ENCODE measurements at regions not wholly inside any gene's neighbourhood (a gene's known extent, or its start where the extent isn't known, plus 50 kb on each side); places are given as distances from the start of the nearest gene placed in this dataset.

GRCh38 chr3:76683256-76683655 lies 356.6 kb upstream of the ROBO2 start:
- TF ChIP-seq, protein P1, sequence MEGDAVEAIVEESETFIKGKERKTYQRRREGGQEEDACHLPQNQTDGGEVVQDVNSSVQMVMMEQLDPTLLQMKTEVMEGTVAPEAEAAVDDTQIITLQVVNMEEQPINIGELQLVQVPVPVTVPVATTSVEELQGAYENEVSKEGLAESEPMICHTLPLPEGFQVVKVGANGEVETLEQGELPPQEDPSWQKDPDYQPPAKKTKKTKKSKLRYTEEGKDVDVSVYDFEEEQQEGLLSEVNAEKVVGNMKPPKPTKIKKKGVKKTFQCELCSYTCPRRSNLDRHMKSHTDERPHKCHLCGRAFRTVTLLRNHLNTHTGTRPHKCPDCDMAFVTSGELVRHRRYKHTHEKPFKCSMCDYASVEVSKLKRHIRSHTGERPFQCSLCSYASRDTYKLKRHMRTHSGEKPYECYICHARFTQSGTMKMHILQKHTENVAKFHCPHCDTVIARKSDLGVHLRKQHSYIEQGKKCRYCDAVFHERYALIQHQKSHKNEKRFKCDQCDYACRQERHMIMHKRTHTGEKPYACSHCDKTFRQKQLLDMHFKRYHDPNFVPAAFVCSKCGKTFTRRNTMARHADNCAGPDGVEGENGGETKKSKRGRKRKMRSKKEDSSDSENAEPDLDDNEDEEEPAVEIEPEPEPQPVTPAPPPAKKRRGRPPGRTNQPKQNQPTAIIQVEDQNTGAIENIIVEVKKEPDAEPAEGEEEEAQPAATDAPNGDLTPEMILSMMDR (IDR thresholded peaks at IDR 0.05; ENCODE audit: insufficient read depth, low read length, missing control alignments), result no peak
- ChIA-PET CTCF (no interaction called here), POLR2A (no interaction called here)
- no peak overlapping the region for H3K4me3 ChIP-seq (ENCODE audit: low read depth, low read length)
- DNase-seq (ENCODE audit: low read depth, low spot score), result no peak

GRCh38 chr3:76684946-76685345 lies 355.0 kb upstream of the ROBO2 start:
- no peak for DNase-seq (ENCODE audit: low read depth, low spot score)
- no peak overlapping the region for H3K4me3 ChIP-seq (ENCODE audit: low read depth, low read length)
- TF ChIP-seq, protein P1 (IDR thresholded peaks at IDR 0.05; ENCODE audit: insufficient read depth, low read length, missing control alignments), result no peak
- POLR2A ChIA-PET, result no interaction called here
- CTCF ChIA-PET, result no interaction called here

DNA sequence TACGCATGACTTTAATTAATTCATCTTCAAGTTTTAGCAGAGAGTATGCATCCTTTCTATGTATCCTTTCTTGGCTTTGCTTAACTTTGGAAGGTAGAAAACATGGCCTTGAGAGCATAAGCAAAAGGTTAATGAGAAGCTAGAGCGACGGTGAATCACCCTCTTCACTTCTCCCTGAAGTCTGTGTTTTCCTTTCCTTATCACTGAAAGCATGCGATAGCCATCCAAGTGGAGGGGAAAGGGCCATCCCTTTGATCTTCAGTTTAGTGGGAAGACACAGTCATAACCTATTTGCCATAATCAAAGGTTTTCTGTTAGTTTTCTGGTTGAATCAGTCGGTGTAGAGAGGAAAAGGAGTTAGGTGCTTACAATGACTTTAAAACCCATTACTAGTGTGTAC lies 354.0 kb upstream of the ROBO2 start:
- ChIA-PET POLR2A (no interaction called here), CTCF (no interaction called here)
- no peak for DNase-seq (ENCODE audit: low read depth, low spot score)
- TF ChIP-seq, protein P1 (IDR thresholded peaks at IDR 0.05; ENCODE audit: insufficient read depth, low read length, missing control alignments), result no peak
- no peak overlapping the region for H3K4me3 ChIP-seq (ENCODE audit: low read depth, low read length)

GRCh38 chr3:76687019-76687418 lies 352.9 kb upstream of the ROBO2 start:
- TF ChIP-seq, protein P1 (IDR thresholded peaks at IDR 0.05; ENCODE audit: insufficient read depth, low read length, missing control alignments), result no peak
- POLR2A ChIA-PET, result no interaction called here
- DNase-seq (ENCODE audit: low read depth, low spot score), result no peak
- CTCF ChIA-PET, result no interaction called here
- H3K4me3 ChIP-seq (ENCODE audit: low read depth, low read length), result no peak overlapping the region

DNA sequence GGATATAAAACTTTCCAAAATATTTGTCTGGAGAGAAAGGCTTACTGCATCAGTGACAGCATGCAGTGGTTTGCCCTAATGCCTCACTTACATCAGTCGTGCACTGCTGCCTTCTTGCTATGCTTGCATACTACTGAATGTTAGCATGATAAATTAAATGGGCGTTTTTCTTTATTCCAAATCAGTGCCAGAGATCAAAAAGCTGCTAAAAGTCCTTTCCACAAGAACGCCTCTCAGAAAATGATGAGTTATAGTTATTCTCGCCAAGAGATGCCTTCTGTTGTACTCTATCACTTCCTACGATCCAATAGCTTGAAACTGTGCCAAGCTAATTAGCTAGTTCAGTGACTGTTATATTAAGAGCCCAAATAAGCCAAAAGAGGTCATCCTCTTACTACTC lies 345.8 kb upstream of the ROBO2 start:
- DNase-seq (ENCODE audit: low read depth, low spot score), result no peak
- POLR2A ChIA-PET, result no interaction called here
- CTCF ChIA-PET, result no interaction called here
- TF ChIP-seq, protein P1 (IDR thresholded peaks at IDR 0.05; ENCODE audit: insufficient read depth, low read length, missing control alignments), result no peak
- no peak overlapping the region for H3K4me3 ChIP-seq (ENCODE audit: low read depth, low read length)

- H3K4me3 ChIP-seq (ENCODE audit: low read depth, low read length), result no peak overlapping the region
- DNase-seq (ENCODE audit: low read depth, low spot score), result no peak
- ChIA-PET CTCF (no interaction called here), POLR2A (no interaction called here)
- TF ChIP-seq, protein P1 (IDR thresholded peaks at IDR 0.05; ENCODE audit: insufficient read depth, low read length, missing control alignments), result no peak
Measured at GRCh38 chr3:76698136-76698706, 341.7 kb upstream of the ROBO2 start.

Measured in AG04449 (cell line).